ENCODE measurements at regions not wholly inside any gene's neighbourhood (a gene's known extent, or its start where the extent isn't known, plus 50 kb on each side); places are given as distances from the start of the nearest gene placed in this dataset.

GRCh38 chr4:149160370-149160769, 655.3 kb downstream of the IQCM start:
- no peak for TF ChIP-seq CTCF (IDR thresholded peaks at IDR 0.05)
- no peak for TF ChIP-seq POLR2A (IDR thresholded peaks at IDR 0.05)
- TF ChIP-seq EP300 (IDR thresholded peaks at IDR 0.05): no peak
